Astrocyte of the spinal cord (primary cell): ENCODE measurements at regions not wholly inside any gene's neighbourhood (a gene's known extent, or its start where the extent isn't known, plus 50 kb on each side); places are given as distances from the start of the nearest gene placed in this dataset.

ENCODE experiments used
- DNase-seq: peaks from one replicate; pipeline ENCODE4 v3.0.0; 2011; ENCODE audit warnings: low read depth, low spot score
- H3K4me3 ChIP-seq: 2 replicates; pipeline ENCODE4 v1.5.1; 2011; ENCODE audit warnings: low read depth, mild to moderate bottlenecking, low read length, moderate library complexity
- in situ Hi-C: cut with HindIII; loops from 2 replicates; pipeline ENCODE4 v1.10.0; 2017; ENCODE audit warnings: low sequenced_read_pairs
- TF ChIP-seq, protein P1 (sequence below): IDR thresholded peaks from 2 replicates; pipeline ENCODE4 v1.5.1; 2012; ENCODE audit warnings: low read depth, mild to moderate bottlenecking, low read length, inconsistent platforms

DNA sequence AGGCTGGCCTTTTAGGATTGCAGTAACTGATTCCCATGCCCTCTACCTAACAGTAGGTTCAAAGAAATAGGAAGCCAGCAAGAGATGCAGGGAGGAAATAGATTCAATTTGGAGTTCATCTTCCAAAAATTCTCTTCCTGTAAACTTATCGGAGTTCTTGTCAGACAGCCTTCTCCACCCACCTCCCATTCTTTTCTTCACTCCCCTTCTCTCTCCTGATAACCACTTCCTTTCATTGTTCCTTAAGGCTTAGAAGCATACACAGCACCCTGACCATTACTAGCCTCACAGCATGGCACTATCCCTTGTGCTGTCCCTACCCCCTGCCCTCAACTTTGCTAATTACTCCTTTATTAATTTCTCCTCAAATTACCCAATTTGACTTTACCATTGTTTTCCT lies 130.4 kb upstream of the ADAMTS9 start:
- TF ChIP-seq, protein P1, sequence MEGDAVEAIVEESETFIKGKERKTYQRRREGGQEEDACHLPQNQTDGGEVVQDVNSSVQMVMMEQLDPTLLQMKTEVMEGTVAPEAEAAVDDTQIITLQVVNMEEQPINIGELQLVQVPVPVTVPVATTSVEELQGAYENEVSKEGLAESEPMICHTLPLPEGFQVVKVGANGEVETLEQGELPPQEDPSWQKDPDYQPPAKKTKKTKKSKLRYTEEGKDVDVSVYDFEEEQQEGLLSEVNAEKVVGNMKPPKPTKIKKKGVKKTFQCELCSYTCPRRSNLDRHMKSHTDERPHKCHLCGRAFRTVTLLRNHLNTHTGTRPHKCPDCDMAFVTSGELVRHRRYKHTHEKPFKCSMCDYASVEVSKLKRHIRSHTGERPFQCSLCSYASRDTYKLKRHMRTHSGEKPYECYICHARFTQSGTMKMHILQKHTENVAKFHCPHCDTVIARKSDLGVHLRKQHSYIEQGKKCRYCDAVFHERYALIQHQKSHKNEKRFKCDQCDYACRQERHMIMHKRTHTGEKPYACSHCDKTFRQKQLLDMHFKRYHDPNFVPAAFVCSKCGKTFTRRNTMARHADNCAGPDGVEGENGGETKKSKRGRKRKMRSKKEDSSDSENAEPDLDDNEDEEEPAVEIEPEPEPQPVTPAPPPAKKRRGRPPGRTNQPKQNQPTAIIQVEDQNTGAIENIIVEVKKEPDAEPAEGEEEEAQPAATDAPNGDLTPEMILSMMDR: no peak
- no peak overlapping the region for H3K4me3 ChIP-seq
- in situ Hi-C loops: no loop called here
- no peak for DNase-seq

DNA sequence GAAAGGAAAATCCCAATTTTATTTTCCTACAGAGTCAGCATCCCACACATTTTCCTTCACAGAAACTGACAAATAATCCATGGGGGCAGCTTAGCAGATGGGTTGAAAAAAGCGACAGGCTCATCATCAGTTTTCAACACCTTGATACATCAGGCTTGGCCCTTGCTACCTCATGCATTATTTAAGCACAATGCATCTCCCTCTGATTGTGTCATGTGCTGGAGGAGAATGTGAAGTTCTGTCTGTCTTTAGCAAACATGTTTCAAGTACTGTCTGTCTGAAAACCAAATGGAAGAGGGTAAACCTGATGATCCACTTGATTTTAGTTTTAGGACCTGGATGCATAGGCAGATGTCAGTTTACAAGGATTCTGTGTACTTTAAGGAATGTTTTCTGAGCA lies 128.6 kb upstream of the ADAMTS9 start:
- TF ChIP-seq, protein P1: no peak
- in situ Hi-C loops: no loop called here
- H3K4me3 ChIP-seq: no peak overlapping the region
- no peak for DNase-seq

DNA sequence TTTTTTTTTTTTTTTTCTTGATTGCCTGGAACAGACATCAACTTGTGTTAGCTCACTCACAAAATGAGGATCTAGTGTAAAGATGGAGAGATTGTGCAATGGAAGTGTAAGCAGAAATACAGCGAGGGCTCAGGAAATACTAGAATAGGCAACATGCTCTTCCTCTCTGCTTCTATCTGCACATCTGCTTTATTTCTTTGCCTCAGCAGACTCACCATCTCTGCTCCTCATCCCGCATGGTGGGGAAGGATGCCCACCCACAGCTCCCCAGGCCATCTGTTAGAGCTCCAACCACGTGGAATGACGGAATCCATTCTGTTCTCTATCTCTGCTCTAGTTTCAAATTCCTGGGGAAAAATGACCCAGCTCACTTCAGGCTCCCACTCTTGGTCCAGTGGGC lies 128.0 kb upstream of the ADAMTS9 start:
- DNase-seq: no peak
- no peak overlapping the region for H3K4me3 ChIP-seq
- TF ChIP-seq, protein P1: no peak
- in situ Hi-C loops: no loop called here

GRCh38 chr3:64815195-64815631 lies 127.4 kb upstream of the ADAMTS9 start:
- DNase-seq: peak; percentile 4
- no peak overlapping the region for H3K4me3 ChIP-seq
- TF ChIP-seq, protein P1: no peak
- in situ Hi-C loops: no loop called here

GRCh38 chr3:64814351-64814750 lies 126.6 kb upstream of the ADAMTS9 start:
- no peak for DNase-seq
- in situ Hi-C loops: no loop called here
- TF ChIP-seq, protein P1: no peak
- H3K4me3 ChIP-seq: no peak overlapping the region

DNA sequence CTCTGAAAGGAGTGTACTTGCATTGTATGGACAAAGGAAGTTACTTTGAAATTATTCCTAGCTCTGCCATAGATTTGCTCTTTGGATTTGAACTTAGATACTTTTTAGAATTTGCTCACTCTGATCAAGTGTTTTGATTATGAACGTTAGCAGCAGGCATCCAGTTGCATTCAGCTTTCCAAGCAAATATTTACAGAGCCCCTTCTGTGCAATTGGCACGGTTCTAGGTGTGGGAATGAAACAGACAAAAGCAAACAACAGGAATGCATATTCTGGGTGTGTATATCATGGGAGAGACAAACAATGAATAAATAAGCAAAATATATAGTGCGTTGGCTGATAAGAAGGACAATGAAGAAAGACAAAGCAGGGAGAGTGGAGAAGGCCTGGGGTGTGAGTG lies 125.5 kb upstream of the ADAMTS9 start:
- TF ChIP-seq, protein P1: no peak
- in situ Hi-C loops: no loop called here
- H3K4me3 ChIP-seq: no peak overlapping the region
- DNase-seq: no peak

DNA sequence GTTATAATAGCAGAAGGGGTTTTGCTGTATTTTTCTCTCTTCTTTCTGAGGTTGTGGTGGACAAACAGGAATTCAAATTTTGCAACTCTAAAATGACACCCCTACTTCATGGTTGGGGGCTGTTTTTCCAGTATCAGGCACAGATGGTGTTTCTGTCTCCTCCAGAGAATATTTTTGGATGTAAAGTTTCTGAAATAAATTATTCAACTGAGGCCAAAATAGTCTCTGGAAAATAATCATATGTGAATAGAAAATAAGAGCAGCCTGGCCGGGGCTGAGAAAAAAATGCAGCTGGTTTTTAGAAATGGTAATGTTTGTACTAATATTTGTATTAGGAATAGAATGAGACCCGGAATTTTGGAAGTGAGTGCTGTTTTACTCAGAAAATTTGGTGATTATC lies 121.3 kb upstream of the ADAMTS9 start:
- in situ Hi-C loops: no loop called here
- no peak overlapping the region for H3K4me3 ChIP-seq
- DNase-seq: no peak
- TF ChIP-seq, protein P1: no peak
